ENCODE measurements at regions not wholly inside any gene's neighbourhood (a gene's known extent, or its start where the extent isn't known, plus 50 kb on each side); places are given as distances from the start of the nearest gene placed in this dataset.
"Not testable (repeated sequence)": the region's sequence is repeated elsewhere in the genome, so short reads cannot be mapped to it uniquely, and the experiment has no call there.

DNA sequence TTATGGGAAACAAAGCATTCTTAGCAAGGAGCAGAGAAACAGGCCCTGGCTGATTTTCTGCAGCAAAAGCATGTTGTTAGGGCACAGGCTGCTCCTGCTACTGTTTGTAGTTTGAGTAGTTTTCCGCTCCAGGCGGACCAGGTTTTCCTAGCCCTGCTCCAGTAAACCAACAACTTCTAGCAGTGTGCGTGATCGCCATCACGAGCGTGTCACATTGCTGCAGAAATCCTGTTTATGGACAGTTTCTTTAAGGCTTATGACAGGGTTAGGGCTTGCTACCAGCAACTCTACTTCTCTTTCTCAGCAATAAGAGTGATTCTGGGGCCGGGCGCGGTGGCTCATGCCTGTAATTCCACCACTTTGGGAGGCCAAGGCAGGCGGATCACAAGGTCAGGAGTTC lies 803.9 kb upstream of the CDH10 start:
- no peak for DNase-seq

DNA sequence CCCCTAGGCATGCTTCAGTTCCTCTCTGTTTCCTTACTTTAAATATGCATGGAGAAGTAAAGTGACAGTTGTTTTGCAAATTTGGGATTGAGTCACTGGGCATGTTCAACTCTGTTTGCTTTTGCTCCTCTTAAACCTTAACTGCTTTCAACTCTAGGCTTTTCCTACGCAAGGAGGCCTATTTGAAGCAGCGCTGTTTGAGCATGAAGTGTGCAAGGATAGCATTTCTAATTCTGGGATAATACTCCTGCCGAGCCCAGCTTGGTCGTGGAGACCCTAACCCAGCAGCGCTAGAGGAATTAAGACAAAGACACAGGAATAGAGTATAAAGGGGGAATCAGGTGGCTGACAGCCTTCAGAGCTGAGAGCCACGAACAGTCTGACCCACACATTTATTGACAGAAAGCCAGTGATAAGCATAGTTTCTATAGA lies 803.4 kb upstream of the CDH10 start:
- DNase-seq = no peak

DNA sequence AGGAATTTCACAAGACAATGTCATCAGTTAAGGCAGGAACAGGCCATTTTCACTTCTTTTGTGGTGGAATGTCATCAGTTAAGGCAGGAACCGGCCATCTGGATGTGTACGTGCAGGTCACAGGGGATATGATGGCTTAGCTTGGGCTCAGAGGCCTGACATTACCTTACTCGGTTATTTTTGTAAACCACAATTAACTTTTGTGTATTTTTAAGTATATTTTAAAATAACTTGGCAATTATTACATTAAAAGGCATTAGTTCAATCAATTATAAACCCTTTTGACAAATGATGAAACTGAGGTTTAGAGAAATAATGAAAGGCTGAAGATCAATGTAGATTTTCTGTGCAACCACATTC lies 801.3 kb upstream of the CDH10 start:
- DNase-seq = not testable (repeated sequence)

DNA sequence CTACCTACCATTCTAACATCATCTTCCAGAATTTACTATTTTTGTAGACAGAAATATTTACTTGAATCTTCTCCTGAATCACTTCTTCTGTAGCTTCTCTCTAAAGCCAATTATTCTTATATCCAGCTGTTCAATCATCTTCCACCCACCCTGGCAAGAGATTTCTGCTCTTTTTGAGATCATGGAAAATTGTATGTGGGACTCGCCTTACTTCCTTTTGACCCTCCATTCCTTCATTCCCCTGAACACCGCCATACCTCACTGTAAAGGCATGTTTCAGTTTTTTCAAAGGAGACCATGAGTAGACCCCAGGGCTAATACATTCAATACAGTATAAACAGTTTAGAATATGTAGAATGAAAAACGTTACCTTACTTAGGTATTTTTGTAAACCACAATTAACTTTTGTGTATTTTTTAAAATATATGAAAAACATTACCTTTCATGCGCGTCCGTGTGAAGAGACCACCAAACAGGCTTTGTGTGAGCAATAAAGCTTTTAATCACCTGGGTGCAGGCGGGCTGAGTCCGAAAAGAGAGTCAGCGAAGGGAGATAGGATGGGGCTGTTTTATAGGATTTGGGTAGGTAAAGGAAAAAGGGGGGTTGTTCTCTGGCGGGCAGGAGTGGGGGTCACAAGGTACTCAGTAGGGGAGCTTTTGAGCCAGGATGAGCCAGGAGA lies 800.7 kb upstream of the CDH10 start:
- not testable (repeated sequence) for DNase-seq

DNA sequence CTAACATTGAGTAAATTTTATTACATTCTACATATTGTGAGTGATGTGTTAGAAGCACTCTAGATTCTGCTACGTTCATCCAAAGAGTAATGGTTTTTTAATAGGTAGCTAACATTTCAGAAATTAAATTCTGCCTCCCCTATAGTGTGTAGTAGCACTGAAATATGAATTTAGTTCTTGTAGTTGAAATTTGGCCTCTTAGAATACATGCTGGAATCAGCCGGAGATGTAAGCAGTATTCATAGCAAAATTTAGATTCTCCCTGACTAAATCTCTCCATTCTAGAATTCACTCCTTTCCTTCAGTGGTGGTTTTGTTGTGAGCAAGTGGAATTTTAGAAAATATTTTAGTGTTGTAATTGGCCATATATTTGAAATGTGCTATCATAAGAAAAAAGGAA lies 799.9 kb upstream of the CDH10 start:
- DNase-seq = no peak

DNA sequence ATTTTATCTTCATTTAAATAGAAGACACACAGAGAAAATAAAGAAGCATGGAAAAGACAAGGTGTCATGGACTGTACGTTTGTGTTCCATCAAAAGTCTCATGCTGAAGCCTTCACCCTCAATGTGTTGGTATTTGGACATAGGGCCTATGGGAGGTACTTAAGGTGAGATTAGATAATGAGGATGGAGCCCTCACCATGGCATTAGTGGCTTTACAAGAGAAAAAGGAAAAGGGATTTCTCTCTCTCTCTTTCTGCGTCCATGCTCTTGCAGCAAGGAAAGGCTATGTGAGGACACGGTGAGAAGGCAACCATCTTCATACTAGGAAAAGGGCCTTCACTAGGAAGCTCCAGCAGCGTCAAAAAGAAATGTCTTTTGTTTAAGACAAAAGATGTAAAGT lies 797.0 kb upstream of the CDH10 start:
- DNase-seq = no peak

DNA sequence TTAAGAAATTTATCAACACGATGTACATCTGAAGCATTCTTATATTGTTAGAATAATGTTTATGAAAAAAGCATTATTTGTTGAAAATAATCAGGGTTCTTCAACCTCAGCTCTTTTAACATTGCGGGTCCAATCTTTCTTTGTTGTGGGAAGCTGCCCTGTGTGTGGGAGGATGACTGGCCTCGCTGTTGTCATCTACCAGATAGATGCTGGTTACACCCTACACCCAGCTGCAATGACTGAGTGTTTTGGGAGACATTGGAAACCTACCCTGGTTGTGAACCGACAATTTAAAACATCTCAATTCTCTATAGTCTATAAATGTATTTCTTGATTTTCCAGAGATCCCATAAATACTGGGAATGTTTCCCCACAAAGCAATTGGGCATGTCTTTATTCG lies 794.2 kb upstream of the CDH10 start:
- DNase-seq = no peak

DNA sequence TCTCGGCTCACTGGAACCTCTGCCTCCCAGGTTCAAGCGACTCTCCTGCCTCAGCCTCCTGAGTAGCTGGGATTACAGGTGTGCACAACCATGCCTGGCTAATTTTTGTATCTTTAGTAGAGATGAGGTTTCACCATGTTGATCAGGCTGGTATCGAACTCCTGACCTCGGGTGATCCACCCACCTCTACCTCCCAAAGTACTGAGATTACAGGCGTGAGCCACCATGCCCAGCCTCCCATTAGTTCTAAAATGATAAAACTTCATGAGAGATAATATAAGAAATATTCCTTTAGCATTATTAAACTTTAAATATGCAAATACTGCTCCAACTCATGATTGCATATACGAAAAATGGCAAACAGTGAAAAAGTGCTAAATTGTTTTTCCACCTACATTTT lies 793.6 kb upstream of the CDH10 start:
- DNase-seq = not testable (repeated sequence)

DNA sequence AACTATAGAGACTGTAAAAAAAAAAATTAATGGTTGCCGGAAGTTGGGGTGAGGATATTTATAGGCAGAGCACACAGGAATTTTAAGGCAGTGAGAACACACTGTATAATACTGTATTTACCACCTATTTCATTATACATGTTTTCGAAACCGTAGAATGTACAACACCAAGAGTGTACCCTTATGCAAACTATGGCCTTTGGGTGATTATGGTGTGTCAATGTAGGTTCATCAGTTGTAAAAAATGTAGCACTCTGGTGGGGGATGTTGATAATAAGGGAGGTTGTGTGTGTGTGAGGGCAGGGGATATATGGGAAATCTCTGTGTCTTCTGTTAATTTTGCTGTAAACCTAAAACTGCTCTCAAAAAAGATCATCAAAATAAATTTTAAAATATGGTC lies 791.7 kb upstream of the CDH10 start:
- DNase-seq = no peak

DNA sequence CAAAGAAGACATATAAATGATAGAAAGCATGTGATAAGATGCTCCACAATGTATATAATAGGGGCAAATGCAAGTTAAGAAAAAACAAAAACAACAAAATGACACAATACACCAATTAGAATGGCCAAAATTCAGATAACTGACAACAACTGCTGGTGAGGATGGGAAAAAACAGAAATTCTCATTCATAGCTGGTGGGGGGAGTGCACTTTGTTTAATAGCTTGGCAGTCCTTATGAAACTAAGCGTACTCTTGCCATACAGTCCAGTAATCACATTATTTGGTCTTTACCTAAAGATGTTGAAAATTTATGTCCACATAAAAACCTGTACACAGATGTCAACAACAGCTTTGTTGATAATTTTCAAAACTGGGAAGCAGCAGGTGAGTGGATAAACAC lies 791.1 kb upstream of the CDH10 start:
- no peak for DNase-seq

DNA sequence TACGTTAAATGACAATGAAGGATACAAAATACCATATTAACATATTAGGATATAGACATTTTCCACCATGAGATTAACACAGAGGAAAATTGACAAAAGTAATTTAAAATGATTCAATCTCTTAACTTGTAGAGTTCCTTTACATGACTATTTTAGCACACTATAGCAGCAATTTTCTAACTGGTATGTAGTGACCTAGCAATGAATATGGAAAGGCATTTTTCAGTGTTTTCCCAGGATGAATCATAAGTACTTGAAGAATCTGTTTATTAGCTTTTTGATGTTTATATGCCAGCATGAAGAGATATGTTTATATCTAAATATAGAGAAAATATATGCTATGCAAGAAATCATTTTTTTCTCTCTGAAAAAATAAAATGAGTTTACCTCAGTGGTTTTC lies 782.5 kb upstream of the CDH10 start:
- no peak for DNase-seq

DNA sequence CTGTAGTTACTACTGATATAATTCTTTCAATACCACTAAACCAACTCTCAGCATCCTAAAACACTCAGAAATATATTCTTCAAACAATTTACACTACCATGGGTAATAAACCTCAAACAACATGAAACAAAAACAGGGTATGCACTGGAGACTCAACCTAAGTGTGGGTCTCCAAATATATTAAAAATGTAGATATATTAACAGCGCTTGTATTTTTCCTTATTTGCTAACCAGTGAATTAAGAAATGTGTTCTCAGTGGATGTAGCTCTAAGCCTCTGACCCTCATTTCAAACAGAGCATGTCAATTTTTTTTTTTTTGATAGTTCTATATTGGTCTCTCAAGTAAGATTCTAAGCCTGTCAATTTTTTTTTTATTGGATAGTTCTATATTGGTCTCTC lies 778.5 kb upstream of the CDH10 start:
- DNase-seq = no peak

DNA sequence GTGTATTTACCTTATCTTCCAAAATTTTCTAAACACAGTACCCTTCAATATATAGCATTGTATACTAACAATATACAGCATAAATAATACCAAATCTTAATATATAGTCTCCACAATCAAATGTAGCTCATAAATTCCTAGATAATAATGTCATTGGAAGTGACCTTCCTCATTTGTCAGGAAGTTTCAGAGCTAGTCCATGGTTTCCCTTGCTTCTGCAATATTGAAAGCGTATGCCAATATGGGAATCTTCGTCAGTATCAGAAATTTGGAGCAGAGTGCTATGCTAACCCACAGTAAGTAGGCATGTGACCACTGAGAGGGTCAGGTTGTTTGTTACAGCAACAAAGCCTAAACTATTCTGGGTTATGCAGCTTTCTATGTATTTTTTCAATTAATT lies 774.9 kb upstream of the CDH10 start:
- DNase-seq = no peak

DNA sequence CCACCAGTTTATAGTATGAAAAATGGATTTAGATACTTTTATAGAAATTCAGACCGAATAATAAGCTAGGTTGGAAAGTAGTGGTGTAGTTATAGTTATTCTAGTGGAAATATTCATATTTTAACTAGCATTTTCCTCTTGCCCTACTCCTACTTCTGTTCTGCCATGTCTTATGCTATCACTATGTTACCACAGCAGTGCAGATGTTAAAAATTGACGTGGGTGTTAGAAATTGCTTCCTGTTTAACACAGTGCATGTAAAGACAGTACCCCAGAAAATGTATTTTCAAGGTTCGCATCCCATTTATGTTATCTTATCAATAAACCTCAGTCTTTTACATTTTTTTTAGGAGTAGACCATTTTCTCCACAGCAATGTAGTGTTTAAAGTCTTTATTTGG lies 774.2 kb upstream of the CDH10 start:
- no peak for DNase-seq

DNA sequence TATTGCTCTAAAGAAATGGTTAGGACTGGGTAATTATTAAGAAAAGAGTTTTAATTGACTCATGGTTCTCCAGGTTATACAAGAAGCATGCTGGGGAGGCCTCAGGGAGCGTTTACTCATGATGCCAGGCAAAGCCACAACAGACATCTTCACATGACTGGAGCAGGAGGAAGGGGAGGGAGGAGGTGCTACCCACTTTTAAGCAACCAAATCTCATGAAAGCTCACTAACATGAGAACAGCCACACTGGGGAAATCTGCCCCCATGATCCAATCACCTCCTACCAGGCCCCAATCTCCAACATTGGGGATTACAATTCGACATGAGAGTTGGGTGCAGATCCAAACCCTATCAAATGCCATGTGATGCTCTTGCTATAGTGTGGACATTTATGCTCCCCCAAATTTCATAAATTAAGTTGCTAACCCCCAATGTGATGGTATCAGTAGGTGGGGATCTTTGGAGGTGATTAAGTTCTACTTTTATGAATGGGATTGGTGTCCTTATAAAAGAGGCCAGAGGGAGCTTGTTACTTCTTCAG lies 773.6 kb upstream of the CDH10 start:
- DNase-seq = no peak

DNA sequence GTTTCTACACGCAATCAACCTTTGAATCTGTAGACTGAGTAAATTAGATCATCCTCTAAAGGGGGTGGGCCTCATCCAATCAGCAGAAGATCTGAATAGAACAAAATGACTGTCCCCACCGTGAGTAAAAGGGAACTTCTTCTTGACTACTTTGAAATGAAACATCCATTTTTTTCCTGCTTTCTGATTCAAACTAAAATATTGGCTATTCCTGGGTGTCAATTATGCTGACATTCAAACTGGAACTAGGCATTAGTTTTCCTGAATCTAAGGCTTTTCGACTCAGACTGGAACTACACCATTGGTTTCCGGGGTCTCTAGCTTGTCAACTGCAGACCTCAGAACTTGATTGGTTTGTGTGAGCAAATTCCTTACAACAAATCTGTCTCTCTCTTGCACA lies 772.2 kb upstream of the CDH10 start:
- DNase-seq = no peak

DNA sequence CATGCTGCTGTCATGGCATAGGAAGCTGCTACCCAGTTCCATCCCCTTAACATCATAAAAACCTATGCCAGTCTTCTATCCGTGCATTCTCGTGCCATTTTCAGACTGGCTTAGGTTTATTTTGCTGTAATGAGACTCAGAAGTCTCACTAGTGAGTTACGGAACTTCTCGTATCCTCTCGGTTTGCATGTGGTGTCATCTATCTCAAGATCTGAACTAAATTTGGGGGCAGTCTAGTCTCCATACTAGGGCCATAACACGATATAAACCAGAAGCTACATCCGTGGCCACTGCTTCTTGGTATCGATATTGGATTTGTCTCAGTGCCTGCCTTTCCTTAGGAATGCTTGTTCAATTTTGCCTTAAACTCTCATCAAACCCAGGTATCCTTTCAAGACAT lies 771.2 kb upstream of the CDH10 start:
- DNase-seq = no peak

DNA sequence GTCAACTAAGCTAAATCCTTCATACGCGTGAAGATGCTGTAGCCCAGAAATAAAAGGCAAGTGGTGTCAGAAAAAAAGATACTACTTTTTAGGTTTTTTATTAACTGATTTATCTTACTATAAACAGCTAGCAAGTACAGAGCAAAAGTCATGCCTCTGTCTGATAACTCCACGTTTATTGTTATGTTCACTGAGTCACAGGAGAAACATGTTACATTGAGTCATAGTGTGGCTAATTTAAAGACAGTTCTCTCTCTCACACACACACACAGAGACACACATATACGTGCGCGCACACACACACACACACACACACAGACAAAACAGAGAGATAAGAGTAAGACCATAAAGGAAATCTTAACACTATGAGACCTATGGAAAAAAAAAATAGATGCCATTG lies 770.0 kb upstream of the CDH10 start:
- no peak for DNase-seq

DNA sequence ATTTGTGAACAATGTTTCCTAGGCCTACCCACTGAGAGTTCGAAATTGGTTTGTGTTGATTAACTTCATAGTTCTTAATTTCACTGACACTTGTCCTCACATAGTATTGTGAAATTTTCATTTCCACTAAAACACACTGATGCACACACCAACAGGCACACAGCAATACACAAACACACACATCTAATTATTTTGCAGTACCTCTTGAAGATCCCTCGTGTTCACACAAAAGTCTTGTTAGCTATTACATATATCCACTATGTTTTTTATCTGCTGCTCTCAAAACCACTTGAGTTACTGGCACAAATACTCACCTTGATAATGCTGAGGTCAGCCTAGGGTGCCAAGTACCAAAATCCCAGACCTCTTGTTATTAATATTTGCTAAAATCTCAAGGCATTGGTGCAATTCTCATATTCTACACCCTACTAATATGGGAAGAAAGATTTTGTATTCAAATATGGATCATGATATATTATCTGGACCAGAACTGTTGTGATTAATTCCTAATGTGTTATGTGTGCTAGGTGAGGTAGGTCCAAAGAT lies 767.4 kb upstream of the CDH10 start:
- DNase-seq = no peak

DNA sequence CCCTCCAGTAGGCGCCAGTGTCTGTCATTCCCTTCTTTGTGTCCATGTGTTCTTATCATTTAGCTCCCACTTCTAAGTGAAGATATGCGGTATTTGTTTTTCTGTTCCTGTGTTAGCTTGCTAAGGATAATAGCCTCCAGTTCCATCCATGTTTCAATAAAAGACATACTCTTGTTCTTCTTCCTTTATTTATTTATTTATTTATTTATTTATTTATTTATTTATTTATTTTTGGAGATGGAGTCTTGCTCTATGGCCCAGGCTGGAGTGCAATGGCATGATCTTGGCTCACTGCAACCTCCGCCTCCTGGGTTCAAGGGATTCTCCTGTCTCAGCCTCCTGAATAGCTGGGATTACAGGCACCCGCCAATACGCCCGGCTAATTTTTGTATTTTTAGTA lies 762.6 kb upstream of the CDH10 start:
- DNase-seq = not testable (repeated sequence)

DNA sequence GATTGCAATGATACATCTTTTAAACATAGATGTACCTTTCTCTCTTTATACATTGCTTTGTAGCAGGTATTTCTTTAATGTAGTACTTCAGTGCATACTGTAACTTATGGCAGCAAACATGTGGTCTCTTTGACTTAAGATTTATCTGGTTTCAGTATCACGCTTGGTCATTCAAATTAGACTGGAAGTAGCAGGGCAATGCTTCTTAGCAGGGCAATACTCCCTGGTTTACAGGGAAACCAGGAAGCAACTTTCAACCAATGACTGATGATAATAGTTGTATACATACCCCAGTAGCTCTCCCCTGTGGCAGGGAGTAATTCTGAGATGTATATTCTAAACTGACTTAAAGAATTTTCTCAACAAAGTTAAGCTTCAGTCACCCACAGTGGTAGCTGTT lies 761.1 kb upstream of the CDH10 start:
- DNase-seq = no peak

DNA sequence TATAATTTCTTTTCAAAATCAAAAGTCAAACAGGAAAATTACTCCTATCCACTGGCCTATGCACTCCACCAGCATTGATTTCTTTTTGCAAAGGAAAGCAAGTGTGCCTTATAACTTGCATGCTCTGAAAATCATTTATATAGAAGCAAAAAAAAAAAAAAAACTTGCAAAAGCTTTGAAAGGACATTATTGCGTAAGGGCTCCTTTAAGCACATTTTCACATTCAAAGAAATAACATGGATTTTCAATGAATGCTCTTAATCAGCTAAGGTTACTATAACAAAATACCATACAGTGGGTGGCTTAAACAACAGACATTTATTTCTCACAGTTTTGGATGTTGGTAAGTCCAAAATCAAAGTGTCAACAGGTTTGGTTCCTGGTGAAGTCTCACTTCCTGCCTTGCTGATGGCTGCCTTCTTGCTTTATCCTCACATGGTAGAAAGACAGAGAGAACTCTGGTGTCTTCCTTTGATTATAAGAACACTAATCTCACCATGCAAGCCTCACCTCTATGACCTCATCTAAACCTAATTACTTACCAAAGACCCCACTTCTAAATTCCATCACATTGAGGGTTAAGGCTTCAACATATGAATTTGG lies 755.2 kb upstream of the CDH10 start:
- no peak for DNase-seq

DNA sequence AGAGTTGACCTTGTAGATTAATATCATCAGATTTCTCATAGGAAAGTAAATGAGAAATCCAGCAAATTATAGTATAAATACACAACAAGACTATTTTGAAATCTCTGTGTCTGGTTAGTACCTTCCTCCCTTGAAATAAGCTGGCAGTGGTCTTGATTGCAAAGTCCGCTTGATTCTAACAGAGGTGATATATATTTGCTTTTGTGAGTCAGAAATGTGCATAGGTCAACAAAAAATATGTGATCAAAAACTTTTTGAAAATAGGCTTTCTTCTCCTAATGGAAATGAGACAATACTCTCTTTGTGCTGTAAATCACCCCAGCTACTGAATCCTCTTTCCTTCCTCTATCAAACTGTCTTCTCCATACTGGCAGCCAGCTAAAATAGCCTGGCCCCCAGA lies 749.2 kb upstream of the CDH10 start:
- DNase-seq = no peak

DNA sequence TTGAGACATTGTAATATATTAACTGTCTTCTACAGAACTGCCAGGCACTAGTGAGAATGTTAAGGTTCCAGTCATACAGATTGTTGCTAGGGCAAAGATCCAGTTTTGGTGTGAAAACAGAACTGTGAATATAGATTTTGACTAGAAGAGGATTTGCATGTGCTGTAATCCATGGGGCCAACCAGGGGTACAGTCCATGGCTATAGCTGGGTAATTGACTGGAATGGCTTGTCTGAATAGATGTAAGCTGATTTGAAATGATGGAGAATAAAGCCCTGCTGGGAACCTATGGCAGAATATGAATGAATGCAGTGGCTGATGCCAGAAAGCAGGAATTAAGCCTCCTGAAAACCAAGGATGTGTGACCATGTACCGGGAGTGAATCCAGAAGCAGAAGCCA lies 748.5 kb upstream of the CDH10 start:
- no peak for DNase-seq

DNA sequence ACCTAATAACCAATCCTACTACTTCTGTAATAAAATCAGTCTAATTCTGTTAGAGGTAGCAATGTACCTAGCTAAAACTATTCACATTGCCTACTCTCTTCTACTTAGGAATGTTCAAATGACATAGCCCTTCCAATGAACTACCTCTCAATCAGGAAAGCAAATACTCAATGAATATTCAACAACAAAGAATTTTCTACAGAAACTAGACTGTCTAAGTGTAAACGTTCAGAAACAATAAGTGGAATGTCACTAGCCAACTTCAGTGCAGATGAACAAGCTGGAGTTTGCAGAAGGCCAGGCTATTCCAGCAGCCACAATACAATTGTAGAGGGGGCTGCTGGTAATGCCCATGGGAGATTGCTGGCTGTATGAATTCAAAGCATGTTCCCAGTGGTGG lies 743.2 kb upstream of the CDH10 start:
- no peak for DNase-seq

Measured in NCI-H1930 (cell line).